Type B pancreatic cell (in vitro differentiated cells): ENCODE measurements at regions not wholly inside any gene's neighbourhood (a gene's known extent, or its start where the extent isn't known, plus 50 kb on each side); places are given as distances from the start of the nearest gene placed in this dataset.

ENCODE experiments used
- DNase-seq: peaks from one replicate; pipeline ENCODE4 v3.0.0; 2021; ENCODE audit warnings: mixed read lengths; ENCODE audit not compliant: unreplicated experiment; ENCODE audit errors: extremely low spot score
- H3K27ac Mint-ChIP-seq: 2 replicates; pipeline ENCODE4 v1.8.0; 2021; ENCODE audit warnings: mild to moderate bottlenecking, mixed read lengths
- H3K27me3 Mint-ChIP-seq: 2 replicates; pipeline ENCODE4 v1.8.0; 2021; ENCODE audit warnings: mixed read lengths
- H3K36me3 Mint-ChIP-seq: 2 replicates; pipeline ENCODE4 v1.8.0; 2021; ENCODE audit warnings: mixed read lengths
- H3K4me1 Mint-ChIP-seq: one replicate; pipeline ENCODE4 v1.8.0; 2021; ENCODE audit warnings: mixed read lengths; ENCODE audit not compliant: unreplicated experiment
- H3K4me3 Mint-ChIP-seq: 2 replicates; pipeline ENCODE4 v1.8.0; 2021; ENCODE audit warnings: mild to moderate bottlenecking, mixed read lengths
- H3K9me3 Mint-ChIP-seq: 2 replicates; pipeline ENCODE4 v1.8.0; 2021; ENCODE audit warnings: mixed read lengths
- TF ChIP-seq, protein P1 (sequence below): fragments of 200-600 bp; sonication (generic); conservative IDR thresholded peaks from 2 replicates; pipeline ENCODE4 v1.5.0; 2021; ENCODE audit warnings: antibody characterized with exemption, mild to moderate bottlenecking

DNA sequence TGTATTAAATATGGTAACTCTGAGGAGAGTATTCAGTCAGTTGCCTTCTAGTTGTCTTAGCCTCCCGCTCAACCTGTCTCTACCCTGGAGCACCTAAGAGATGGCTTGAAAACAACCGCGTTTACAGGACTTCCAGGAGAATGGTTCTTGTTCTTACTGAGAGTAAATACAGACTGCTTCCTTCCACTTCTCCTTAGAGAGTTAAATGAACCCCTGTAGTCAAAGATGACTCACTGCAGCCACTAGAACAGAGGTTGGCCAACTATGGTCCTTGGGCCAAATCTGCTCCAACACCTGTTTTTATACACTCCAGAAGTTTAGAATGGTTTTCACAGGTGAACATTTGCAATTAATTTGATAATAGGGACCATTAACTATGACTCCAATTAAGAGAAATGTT, 60.1 kb upstream of the ASB17 start:
- Mint-ChIP-seq H3K27ac (no peak overlapping the region), H3K27me3 (peaks cover 3% of the 10 kb centered on the region), H3K4me1 (no peaks in the 10 kb centered on the region), H3K9me3 (no peaks in the 10 kb centered on the region), H3K36me3 (no peaks in the 10 kb centered on the region), H3K4me3 (no peak overlapping the region)
- no peak for DNase-seq
- TF ChIP-seq, protein P1, sequence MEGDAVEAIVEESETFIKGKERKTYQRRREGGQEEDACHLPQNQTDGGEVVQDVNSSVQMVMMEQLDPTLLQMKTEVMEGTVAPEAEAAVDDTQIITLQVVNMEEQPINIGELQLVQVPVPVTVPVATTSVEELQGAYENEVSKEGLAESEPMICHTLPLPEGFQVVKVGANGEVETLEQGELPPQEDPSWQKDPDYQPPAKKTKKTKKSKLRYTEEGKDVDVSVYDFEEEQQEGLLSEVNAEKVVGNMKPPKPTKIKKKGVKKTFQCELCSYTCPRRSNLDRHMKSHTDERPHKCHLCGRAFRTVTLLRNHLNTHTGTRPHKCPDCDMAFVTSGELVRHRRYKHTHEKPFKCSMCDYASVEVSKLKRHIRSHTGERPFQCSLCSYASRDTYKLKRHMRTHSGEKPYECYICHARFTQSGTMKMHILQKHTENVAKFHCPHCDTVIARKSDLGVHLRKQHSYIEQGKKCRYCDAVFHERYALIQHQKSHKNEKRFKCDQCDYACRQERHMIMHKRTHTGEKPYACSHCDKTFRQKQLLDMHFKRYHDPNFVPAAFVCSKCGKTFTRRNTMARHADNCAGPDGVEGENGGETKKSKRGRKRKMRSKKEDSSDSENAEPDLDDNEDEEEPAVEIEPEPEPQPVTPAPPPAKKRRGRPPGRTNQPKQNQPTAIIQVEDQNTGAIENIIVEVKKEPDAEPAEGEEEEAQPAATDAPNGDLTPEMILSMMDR = no peak

DNA sequence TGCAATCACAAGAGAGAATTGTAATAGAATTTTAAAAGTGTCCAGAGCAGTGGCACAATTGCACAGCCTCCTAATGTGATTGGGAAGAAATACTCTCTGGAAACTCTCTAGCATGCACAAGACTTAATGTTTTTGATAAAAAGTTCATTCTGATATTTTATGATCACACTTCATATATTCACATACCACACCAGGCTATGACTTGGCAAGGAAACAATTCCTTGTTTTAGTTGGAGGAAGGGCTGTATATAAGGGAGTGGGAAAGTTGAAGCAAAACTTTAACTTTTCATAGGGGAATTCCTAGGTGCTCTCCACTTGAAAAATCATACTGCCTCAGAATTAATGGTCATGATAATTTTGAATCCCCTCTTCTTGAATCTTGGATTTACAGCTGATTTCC, 61.5 kb upstream of the ASB17 start:
- H3K27me3 Mint-ChIP-seq = no peaks in the 10 kb centered on the region
- TF ChIP-seq, protein P1 = no peak
- no peak overlapping the region for H3K4me3 Mint-ChIP-seq
- H3K27ac Mint-ChIP-seq = no peak overlapping the region
- H3K4me1 Mint-ChIP-seq = no peaks in the 10 kb centered on the region
- DNase-seq = no peak
- H3K36me3 Mint-ChIP-seq = no peaks in the 10 kb centered on the region
- H3K9me3 Mint-ChIP-seq = peaks cover 5% of the 10 kb centered on the region

DNA sequence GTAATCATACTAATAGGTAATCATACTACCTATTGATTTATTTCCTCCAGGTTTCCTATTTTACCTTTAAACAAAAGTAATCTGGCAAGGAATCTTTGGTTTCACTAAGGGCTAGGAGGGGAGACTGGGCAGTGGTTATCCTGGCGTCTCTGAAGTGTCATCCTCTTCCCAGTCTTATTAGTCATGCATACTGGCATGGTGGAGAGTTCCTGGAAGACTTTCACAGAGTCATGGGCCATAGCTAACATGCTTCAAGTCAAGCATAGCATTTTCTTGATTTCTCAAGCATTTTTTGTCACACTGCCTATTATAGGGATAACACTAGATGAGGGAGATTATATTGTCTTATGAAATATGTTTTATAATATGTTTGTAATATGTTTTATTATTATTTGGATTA, 64.0 kb upstream of the ASB17 start:
- H3K27me3 Mint-ChIP-seq = no peaks in the 10 kb centered on the region
- H3K4me3 Mint-ChIP-seq = no peak overlapping the region
- no peak overlapping the region for H3K27ac Mint-ChIP-seq
- H3K4me1 Mint-ChIP-seq = no peaks in the 10 kb centered on the region
- H3K9me3 Mint-ChIP-seq = peaks cover 10% of the 10 kb centered on the region
- no peak for DNase-seq
- TF ChIP-seq, protein P1 = no peak
- no peaks in the 10 kb centered on the region for H3K36me3 Mint-ChIP-seq

DNA sequence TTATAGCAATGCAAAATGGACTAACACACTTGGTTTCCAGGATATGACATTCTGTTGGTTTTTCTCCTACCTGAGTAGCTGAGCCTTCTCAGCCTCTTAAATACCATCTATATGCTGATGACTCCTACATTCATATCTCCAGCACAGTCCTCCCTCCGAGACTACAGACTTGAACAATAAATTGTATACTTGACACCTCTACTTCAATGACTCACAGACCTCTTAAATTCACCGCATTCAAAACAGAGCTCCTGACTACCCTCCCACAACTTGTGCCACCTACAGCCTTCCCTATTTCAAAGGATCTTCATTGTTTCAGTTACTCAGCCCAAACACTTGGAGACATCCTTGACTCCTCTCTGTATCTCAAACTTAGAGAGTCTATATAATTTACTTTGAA, 66.8 kb upstream of the ASB17 start:
- Mint-ChIP-seq H3K4me1 (no peaks in the 10 kb centered on the region), H3K27ac (no peak overlapping the region), H3K27me3 (no peaks in the 10 kb centered on the region), H3K36me3 (no peaks in the 10 kb centered on the region), H3K4me3 (no peak overlapping the region), H3K9me3 (peaks cover 18% of the 10 kb centered on the region)
- DNase-seq = no peak
- TF ChIP-seq, protein P1 = no peak

DNA sequence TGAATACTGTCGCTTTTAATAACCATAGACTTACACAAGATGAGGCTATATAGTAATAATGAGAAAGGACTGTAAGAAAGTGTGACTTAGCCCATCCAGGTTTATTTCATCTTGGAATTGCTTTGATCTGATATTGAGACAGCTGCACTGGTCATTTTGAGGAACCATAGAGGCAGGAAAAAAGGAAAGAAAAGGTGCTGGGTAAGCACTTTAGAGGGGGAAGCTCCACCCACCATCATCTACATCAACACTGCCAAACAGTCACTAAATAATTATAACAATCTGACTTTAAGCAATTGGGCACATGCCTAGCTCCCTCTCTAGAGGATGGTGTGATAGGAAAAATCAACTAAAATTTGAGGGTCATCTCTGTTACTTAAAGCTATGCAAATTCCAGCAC, 70.6 kb upstream of the ST6GALNAC3 start:
- Mint-ChIP-seq H3K4me3 (no peak overlapping the region), H3K4me1 (no peaks in the 10 kb centered on the region), H3K9me3 (peaks cover 12% of the 10 kb centered on the region), H3K36me3 (no peaks in the 10 kb centered on the region), H3K27me3 (no peaks in the 10 kb centered on the region), H3K27ac (no peak overlapping the region)
- TF ChIP-seq, protein P1 = no peak
- DNase-seq = no peak

DNA sequence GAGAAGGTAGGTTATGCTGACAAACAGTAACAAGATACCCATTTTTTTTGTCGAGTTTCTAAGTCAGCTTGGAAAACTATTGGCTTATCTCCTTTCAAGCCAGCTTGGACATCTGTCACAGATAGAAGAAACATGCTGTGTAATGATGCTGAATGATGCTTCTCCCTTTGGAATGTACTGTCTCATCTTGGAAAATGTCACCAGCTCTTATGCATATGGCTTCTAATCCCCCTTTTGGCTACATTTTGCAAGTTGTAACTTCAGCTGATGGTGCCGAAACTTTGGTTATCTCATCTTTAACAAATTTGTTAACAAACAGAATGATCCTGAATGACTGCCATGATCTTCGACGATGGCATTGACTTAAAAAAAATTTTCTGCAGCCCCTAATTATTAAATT, 68.8 kb upstream of the ST6GALNAC3 start:
- DNase-seq = no peak
- TF ChIP-seq, protein P1 = no peak
- Mint-ChIP-seq H3K27me3 (no peaks in the 10 kb centered on the region), H3K9me3 (peaks cover 7% of the 10 kb centered on the region), H3K4me3 (no peak overlapping the region), H3K4me1 (no peaks in the 10 kb centered on the region), H3K27ac (no peak overlapping the region), H3K36me3 (no peaks in the 10 kb centered on the region)
